H9 (cell line): ENCODE measurements at regions not wholly inside any gene's neighbourhood (a gene's known extent, or its start where the extent isn't known, plus 50 kb on each side); places are given as distances from the start of the nearest gene placed in this dataset.

ENCODE experiments used
- DNase-seq: peaks from one replicate; pipeline ENCODE4 v3.0.0-alpha.2; 2017
- H2AFZ ChIP-seq: one replicate; pipeline ENCODE4 v1.6.1; 2013; ENCODE audit warnings: mild to moderate bottlenecking, low read length, control low read depth, moderate library complexity
- H2AK5ac ChIP-seq: 2 replicates; pipeline ENCODE4 v1.6.1; 2013; ENCODE audit warnings: low read length, control low read depth, mixed read lengths; ENCODE audit not compliant: insufficient read length
- H2BK120ac ChIP-seq: one replicate; pipeline ENCODE4 v1.6.1; 2013; ENCODE audit warnings: low read depth, mild to moderate bottlenecking, low read length, control low read depth, inconsistent platforms; ENCODE audit not compliant: poor library complexity, severe bottlenecking
- H2BK12ac ChIP-seq: 2 replicates; pipeline ENCODE4 v1.6.1; 2013; ENCODE audit warnings: low read length, control low read depth, mixed read lengths, low read depth; ENCODE audit not compliant: insufficient read length
- H2BK15ac ChIP-seq: 2 replicates; pipeline ENCODE4 v1.6.1; 2013; ENCODE audit warnings: low read depth, low read length, control low read depth
- H2BK20ac ChIP-seq: one replicate; pipeline ENCODE4 v1.6.1; 2013; ENCODE audit warnings: low read depth, mild to moderate bottlenecking, low read length, control low read depth, inconsistent platforms; ENCODE audit not compliant: poor library complexity, severe bottlenecking
- H2BK5ac ChIP-seq: 2 replicates; pipeline ENCODE4 v1.6.1; 2013; ENCODE audit warnings: low read length, control low read depth, mixed read lengths; ENCODE audit not compliant: insufficient read length
- H3K14ac ChIP-seq: 2 replicates; pipeline ENCODE4 v1.6.1; 2013; ENCODE audit warnings: low read length, control low read depth; ENCODE audit not compliant: insufficient read depth
- H3K18ac ChIP-seq: 2 replicates; pipeline ENCODE4 v1.6.1; 2013; ENCODE audit warnings: low read depth, mild to moderate bottlenecking, mixed read lengths, low read length, control low read depth; ENCODE audit not compliant: insufficient read length
- H3K23ac ChIP-seq: 2 replicates; pipeline ENCODE4 v1.6.1; 2013; ENCODE audit warnings: low read length, control low read depth, mixed read lengths, low read depth; ENCODE audit not compliant: insufficient read length
- H3K23me2 ChIP-seq: 2 replicates; pipeline ENCODE4 v1.6.1; 2013; ENCODE audit warnings: low read depth, mild to moderate bottlenecking, mixed read lengths, low read length, control low read depth; ENCODE audit not compliant: insufficient read length, poor library complexity, severe bottlenecking
- H3K27ac ChIP-seq: 2 replicates; pipeline ENCODE4 v1.5.1; 2013; ENCODE audit warnings: low read length, control low read depth, mixed read lengths, low read depth; ENCODE audit not compliant: insufficient read length
- H3K27me3 ChIP-seq: 2 replicates; pipeline ENCODE4 v1.6.1; 2013; ENCODE audit warnings: low read length, control low read depth, inconsistent platforms; ENCODE audit not compliant: insufficient read depth
- H3K4ac ChIP-seq: 2 replicates; pipeline ENCODE4 v1.6.1; 2013; ENCODE audit warnings: low read depth, mild to moderate bottlenecking, control low read depth, inconsistent platforms, low read length, moderate library complexity
- H3K4me1 ChIP-seq: 2 replicates; pipeline ENCODE4 v1.6.1; 2013; ENCODE audit warnings: low read length, control low read depth, inconsistent platforms; ENCODE audit not compliant: insufficient read depth
- H3K4me2 ChIP-seq: 2 replicates; pipeline ENCODE4 v1.6.1; 2013; ENCODE audit warnings: low read length, control low read depth, mixed read lengths; ENCODE audit not compliant: insufficient read length, insufficient read depth
- H3K56ac ChIP-seq: 2 replicates; pipeline ENCODE4 v1.6.1; 2013; ENCODE audit warnings: low read depth, mild to moderate bottlenecking, mixed read lengths, low read length, control low read depth; ENCODE audit not compliant: insufficient read length
- H3K79me1 ChIP-seq: 2 replicates; pipeline ENCODE4 v1.6.1; 2013; ENCODE audit warnings: low read depth, mild to moderate bottlenecking, moderate library complexity, low read length, control low read depth, inconsistent platforms; ENCODE audit not compliant: insufficient read depth, poor library complexity, severe bottlenecking
- H3K79me2 ChIP-seq: 2 replicates; pipeline ENCODE4 v1.6.1; 2013; ENCODE audit warnings: low read length, control low read depth, inconsistent platforms; ENCODE audit not compliant: insufficient read depth
- H3K9ac ChIP-seq: 2 replicates; pipeline ENCODE4 v1.6.1; 2013; ENCODE audit warnings: low read length, control low read depth, mixed read lengths; ENCODE audit not compliant: insufficient read length; ENCODE audit errors: extremely low read depth
- H3K9me3 ChIP-seq: one replicate; pipeline ENCODE4 v1.6.1; 2013; ENCODE audit warnings: low read depth, low read length, inconsistent platforms; ENCODE audit not compliant: control insufficient read depth
- H3T11ph ChIP-seq: one replicate; pipeline ENCODE4 v1.6.1; 2013; ENCODE audit warnings: mild to moderate bottlenecking, low read length, control low read depth, inconsistent platforms
- H4K20me1 ChIP-seq: one replicate; pipeline ENCODE4 v1.6.1; 2013; ENCODE audit not compliant: control insufficient read depth, insufficient read length, insufficient read depth
- H4K5ac ChIP-seq: 2 replicates; pipeline ENCODE4 v1.6.1; 2013; ENCODE audit warnings: low read depth, mild to moderate bottlenecking, mixed read lengths, low read length, control low read depth; ENCODE audit not compliant: insufficient read length
- H4K8ac ChIP-seq: replicated peaks from 2 replicates; pipeline ENCODE4 v1.6.1; 2013; ENCODE audit warnings: low read length, control low read depth, mixed read lengths, low read depth; ENCODE audit not compliant: insufficient read length
- H4K91ac ChIP-seq: 2 replicates; pipeline ENCODE4 v1.6.1; 2013; ENCODE audit warnings: low read depth, mild to moderate bottlenecking, moderate library complexity, mixed read lengths, low read length, control low read depth; ENCODE audit not compliant: insufficient read length
- H3K27ac Mint-ChIP-seq, 3 experiments: 2 replicates in 2 of 3; 3 replicates in 1 of 3; pipeline ENCODE4 v1.8.0; 2020 to 2021; ENCODE audit warnings: mixed read lengths in 3 of 3, mild to moderate bottlenecking in 1 of 3, moderate library complexity in 1 of 3
- H3K27me3 Mint-ChIP-seq: 2 replicates; pipeline ENCODE4 v1.8.0; 2021; ENCODE audit warnings: low read depth, mild to moderate bottlenecking, moderate library complexity, mixed read lengths
- H3K36me3 Mint-ChIP-seq, 3 experiments: 2 replicates in 2 of 3; 3 replicates in 1 of 3; pipeline ENCODE4 v1.8.0; 2020 to 2021; ENCODE audit warnings: low read depth in 3 of 3, mixed read lengths in 3 of 3; ENCODE audit not compliant: insufficient read depth in 1 of 3
- H3K4me1 Mint-ChIP-seq, 2 experiments: 2 replicates each; pipeline ENCODE4 v1.8.0; 2020; ENCODE audit warnings: mixed read lengths in 2 of 2
- H3K4me3 Mint-ChIP-seq, 2 experiments: 2 replicates in 1 of 2; 3 replicates in 1 of 2; pipeline ENCODE4 v1.8.0; 2020 to 2021; ENCODE audit warnings: mild to moderate bottlenecking in 2 of 2, mixed read lengths in 2 of 2, moderate library complexity in 1 of 2
- H3K9me3 Mint-ChIP-seq, 2 experiments: 2 replicates in 1 of 2; 3 replicates in 1 of 2; pipeline ENCODE4 v1.8.0; 2020; ENCODE audit warnings: mild to moderate bottlenecking in 2 of 2, mixed read lengths in 2 of 2, moderate library complexity in 1 of 2
- WGBS: extraction: QIAGEN DNeasy Blood & Tissue Kit; methylation state at CpG from one replicate; pipeline ENCODE4 v1.1.7; 2013; ENCODE audit warnings: missing lambda C conversion rate, low lambda C conversion rate, mixed read lengths; ENCODE audit not compliant: insufficient read length; ENCODE audit errors: extremely low coverage; 5-methylcytosine and 5-hydroxymethylcytosine counted together
- TF ChIP-seq, protein P1 (sequence below): fragments of 200-600 bp; sonication (generic); conservative IDR thresholded peaks from 3 replicates; pipeline ENCODE4 v1.8.0; 2021; ENCODE audit warnings: antibody characterized with exemption, mild to moderate bottlenecking

- no peaks in the 10 kb centered on the region for H3K9me3 Mint-ChIP-seq
- H4K8ac ChIP-seq = no peak overlapping the region
- H3K4me1 Mint-ChIP-seq = no peaks in the 10 kb centered on the region
- H3K23ac ChIP-seq = no peak overlapping the region
- no CpG with 5 or more reads among the region's 4 CpGs for WGBS
- no peak overlapping the region for H4K91ac ChIP-seq
- no peak overlapping the region for H3K4me2 ChIP-seq
- H3K4me1 ChIP-seq = no peaks in the 10 kb centered on the region
- no peak overlapping the region for H3K18ac ChIP-seq
- no peak overlapping the region for H2BK12ac ChIP-seq
- H2BK15ac ChIP-seq = no peak overlapping the region
- H3K79me1 ChIP-seq = no peaks in the 10 kb centered on the region
- no peak overlapping the region for H3K27ac Mint-ChIP-seq
- no peak for DNase-seq
- TF ChIP-seq, protein P1, sequence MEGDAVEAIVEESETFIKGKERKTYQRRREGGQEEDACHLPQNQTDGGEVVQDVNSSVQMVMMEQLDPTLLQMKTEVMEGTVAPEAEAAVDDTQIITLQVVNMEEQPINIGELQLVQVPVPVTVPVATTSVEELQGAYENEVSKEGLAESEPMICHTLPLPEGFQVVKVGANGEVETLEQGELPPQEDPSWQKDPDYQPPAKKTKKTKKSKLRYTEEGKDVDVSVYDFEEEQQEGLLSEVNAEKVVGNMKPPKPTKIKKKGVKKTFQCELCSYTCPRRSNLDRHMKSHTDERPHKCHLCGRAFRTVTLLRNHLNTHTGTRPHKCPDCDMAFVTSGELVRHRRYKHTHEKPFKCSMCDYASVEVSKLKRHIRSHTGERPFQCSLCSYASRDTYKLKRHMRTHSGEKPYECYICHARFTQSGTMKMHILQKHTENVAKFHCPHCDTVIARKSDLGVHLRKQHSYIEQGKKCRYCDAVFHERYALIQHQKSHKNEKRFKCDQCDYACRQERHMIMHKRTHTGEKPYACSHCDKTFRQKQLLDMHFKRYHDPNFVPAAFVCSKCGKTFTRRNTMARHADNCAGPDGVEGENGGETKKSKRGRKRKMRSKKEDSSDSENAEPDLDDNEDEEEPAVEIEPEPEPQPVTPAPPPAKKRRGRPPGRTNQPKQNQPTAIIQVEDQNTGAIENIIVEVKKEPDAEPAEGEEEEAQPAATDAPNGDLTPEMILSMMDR = no peak
- H2AFZ ChIP-seq = no peak overlapping the region
- no peak overlapping the region for H2BK120ac ChIP-seq
- H3K9me3 ChIP-seq = no peaks in the 10 kb centered on the region
- no peak overlapping the region for H3K9ac ChIP-seq
- no peak overlapping the region for H2AK5ac ChIP-seq
- H3T11ph ChIP-seq = no peak overlapping the region
- H3K4me3 Mint-ChIP-seq = no peak overlapping the region
- H3K23me2 ChIP-seq = no peaks in the 10 kb centered on the region
- no peaks in the 10 kb centered on the region for H3K27me3 Mint-ChIP-seq
- H2BK20ac ChIP-seq = no peak overlapping the region
- H3K27ac ChIP-seq = no peak overlapping the region
- no peaks in the 10 kb centered on the region for H4K20me1 ChIP-seq
- no peaks in the 10 kb centered on the region for H3K27me3 ChIP-seq
- H3K14ac ChIP-seq = no peak overlapping the region
- H3K4ac ChIP-seq = no peak overlapping the region
- H4K5ac ChIP-seq = no peak overlapping the region
- H3K36me3 Mint-ChIP-seq = no peaks in the 10 kb centered on the region
- no peak overlapping the region for H3K56ac ChIP-seq
- H3K79me2 ChIP-seq = no peaks in the 10 kb centered on the region
- no peak overlapping the region for H2BK5ac ChIP-seq
Measured at GRCh38 chr2:48221846-48222516, 92.5 kb upstream of the FOXN2 start.
